Left kidney (tissue), 1 donor: ENCODE measurements at regions not wholly inside any gene's neighbourhood (a gene's known extent, or its start where the extent isn't known, plus 50 kb on each side); places are given as distances from the start of the nearest gene placed in this dataset.
"Not testable (repeated sequence)": the region's sequence is repeated elsewhere in the genome, so short reads cannot be mapped to it uniquely, and the experiment has no call there.

Source experiments
- DNase-seq: peaks from one replicate; pipeline ENCODE4 v3.0.0-alpha.2; 2013

GRCh38 chr18:14336017-14336416 is 203.8 kb upstream of the ZNF519 start:
- DNase-seq, result not testable (repeated sequence)

DNA sequence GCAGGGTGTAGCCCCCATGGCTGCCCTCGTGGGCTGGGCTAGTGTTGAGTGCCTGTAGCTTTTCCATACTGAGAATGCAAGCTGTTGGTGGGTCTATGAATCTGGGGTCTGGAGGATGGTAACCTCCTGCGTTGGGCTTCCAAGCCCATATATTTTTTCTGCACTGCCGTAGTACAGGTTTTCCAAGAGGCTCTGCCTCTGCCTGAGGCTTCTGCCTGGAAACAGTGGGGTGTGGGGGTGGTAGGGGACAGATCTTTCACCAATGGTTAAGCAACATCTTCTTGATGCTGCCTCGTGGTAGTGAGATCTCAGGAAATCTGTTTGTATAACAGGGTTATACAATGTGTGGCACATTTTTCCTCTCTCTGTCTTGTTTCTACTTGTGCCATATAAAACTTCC is 189.0 kb upstream of the ZNF519 start:
- DNase-seq, result not testable (repeated sequence)

- DNase-seq, result not testable (repeated sequence)
Measured at GRCh38 chr18:14301255-14301654, 169.0 kb upstream of the ZNF519 start.

DNA sequence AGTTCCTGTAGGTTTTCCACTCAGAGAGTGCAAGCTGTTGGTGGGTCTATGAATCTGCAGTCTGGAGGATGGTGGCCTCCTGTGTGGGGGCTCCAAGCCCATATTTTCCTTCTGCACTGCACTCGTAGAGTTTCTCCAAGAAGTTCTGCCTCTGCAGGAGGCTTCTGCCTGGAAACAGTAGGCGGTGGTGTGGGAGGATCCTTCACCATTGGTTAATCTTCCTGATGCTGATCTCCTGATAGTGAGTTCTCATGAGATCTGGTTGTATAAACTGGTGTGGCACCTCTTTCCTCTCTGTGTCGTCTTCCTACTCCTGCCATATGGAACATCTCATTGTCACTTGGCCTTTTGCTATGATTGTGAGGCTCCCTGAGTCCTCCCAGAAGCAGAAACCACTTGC is 162.8 kb upstream of the ZNF519 start:
- DNase-seq, result peak; percentile 8

DNA sequence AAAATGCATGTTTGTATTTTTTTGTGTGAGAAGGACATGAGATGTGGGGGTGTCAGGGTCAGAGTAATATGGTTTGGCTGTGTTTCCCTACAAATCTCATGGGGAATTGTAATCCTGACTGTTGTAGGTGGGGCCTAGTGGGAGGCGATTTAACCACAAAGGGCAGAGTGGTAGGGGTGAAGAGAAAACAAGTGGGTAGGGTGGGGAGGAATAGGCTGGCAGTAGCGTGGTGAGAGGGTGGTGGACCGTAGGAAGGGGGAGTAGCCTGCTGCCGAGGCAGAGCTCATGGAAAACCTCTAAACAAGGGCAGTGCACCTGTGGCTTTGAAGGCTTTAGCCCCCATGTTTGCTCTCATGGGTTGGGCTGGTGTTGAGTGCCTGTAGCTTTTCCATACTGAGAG is 152.8 kb upstream of the ZNF519 start:
- DNase-seq, result no peak

- DNase-seq, result not testable (repeated sequence)
Measured at GRCh38 chr18:14275391-14275790, 143.2 kb upstream of the ZNF519 start.

DNA sequence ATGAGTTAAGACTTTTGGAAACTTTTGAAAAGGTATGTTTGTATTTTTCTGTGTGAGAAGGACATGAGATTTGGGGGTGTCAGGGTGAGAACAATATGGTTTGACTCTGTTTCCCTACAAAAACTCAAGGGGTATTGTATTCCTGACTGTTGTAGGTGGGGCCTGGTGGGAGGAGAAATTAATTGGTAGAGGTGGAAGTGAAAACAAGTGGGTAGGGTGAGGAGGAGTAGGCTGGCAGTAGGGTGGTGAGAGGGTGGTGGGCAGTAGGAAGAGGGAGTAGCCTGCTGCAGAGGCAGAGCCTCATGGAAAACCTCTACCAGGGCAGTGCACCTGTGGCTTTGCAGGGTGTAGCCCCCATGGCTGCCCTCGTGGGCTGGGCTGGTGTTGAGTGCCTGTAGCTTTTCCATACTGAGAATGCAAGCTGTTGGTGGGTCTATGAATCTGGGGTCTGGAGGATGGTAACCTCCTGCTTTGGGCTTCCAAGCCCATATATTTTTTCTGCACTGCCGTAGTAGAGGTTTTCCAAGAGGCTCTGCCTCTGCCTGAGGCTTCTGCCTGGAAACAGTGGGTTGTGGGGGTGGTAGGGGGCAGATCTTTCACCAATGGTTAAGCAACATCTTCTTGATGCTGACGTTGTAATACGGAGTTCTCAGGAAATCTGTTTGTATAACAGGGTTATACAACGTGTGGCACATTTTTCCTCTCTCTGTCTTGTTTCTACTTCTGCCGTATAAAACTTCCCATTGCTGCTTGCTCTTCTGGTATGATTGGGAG is 133.6 kb upstream of the ZNF519 start:
- DNase-seq, result not testable (repeated sequence)

DNA sequence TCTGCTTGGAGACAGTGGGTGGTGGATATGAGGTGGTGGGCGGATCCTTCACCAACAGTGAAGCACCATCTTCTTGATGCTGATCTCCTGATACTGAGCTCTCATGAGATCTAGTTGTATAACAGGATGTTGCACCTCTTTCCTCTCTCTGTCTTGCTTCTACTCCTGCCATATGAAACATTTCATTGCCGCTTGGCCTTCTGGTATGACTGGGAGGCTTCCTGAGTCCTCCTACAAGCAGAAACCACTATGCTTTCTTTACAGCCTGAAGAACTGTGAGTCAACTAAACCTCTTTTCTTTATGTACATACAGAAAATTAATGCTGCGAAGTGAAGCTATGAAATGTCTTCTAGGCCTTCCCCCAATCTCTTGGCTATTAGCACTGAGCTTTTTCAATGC is 130.6 kb upstream of the ZNF519 start:
- DNase-seq, result not testable (repeated sequence)

DNA sequence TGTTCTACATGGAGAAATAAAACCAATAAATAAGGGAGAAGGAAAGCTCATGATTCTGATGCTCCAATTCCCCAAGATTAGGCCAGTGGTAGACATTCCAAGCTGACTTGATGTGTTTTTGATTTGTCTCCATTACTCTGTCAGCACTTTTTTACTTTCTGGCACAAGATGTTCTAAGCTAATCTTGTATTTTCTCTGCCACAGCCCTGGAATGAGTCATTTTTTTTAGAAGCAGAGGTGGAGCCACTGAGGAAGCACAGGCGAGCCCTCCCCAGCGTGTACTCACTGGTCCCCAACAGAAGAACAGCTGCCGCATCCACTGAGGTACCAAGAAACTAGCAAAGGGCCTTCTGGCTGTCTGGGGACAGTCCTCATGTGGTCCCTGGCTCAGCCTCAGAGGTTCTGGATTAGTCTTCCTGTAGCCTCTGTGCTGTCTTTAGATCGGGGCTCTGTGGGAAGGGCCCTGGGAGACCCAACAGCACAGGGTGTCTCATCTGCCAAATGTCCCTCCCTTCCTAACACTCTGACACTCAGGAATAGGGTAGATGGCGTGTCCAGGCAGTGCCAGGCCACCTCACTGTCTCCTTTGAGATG is 117.9 kb upstream of the ZNF519 start:
- DNase-seq, result not testable (repeated sequence)

DNA sequence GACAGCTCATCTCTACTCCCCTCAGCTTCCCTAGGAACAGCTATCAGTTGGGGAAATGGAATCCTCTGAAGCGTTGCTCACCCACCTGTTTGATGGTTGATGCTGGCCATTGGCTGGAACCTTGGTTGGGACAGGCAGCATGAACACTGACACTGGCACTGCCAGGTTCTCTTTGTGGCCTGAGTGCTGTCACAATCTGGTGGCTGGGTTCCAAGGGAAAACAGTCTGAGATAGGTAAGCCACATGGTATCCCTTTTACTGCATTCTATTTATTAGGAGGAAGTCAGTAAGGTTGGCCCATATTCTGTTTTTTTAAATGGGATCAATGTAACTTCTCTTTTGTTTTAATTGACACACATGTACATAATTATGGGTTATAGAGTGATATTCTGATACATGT is 107.0 kb upstream of the ZNF519 start:
- DNase-seq, result not testable (repeated sequence)

DNA sequence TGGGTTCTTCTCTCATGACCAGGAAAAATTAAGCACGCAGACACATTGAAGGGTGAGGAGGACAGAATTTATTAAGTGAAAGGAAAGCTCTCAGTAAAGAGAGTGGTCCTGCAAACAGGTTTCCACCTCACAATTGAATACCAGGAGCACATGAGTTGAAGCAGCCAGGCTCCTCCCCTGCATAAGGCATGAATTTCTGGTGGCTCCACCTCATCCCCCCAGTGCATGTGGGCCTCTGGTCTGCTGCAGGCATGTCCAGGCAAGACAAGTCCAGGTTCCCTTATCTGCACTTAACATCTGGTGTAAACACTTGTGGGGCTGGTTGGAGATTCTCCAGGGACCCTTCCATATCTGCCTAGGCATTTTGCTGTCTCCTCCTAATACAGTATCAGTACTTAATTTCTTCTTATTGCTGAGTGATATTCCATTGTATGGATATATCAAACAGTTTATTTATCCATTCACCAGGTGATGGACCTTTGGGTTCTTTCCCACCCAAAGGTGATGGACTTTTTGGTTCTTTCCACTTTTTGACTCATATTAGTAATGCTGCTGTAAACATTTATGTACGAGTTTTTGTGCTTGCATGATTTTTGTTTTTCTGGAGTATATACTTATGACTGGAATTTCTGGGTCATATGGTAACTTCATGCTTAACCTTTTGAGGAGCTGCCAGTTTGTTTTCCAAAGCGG is 104.3 kb upstream of the ZNF519 start:
- not testable (repeated sequence) for DNase-seq

- DNase-seq, result not testable (repeated sequence)
Measured at GRCh38 chr18:14225286-14225679, 93.0 kb upstream of the ZNF519 start.

- not testable (repeated sequence) for DNase-seq
Measured at GRCh38 chr18:14224551-14225285, 92.5 kb upstream of the ZNF519 start.

DNA sequence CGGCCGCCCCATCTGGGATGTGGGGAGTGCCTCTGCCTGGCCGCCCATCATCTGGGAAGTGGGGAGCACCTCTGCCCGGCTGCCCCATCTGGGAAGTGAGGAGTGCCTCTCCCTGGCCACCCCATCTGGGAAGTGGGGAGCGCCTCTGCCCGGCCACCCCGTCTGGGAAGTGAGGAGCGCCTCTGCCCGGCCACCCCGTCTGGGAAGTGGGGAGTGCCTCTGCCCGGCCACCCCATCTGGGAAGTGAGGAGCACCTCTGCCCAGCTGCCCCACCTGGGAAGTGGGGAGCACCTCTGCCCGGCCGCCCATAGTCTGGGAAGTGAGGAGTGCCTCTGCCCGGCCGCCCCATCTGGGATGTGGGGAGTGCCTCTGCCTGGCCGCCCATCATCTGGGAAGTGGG is 91.7 kb upstream of the ZNF519 start:
- not testable (repeated sequence) for DNase-seq

- not testable (repeated sequence) for DNase-seq
Measured at GRCh38 chr18:14223231-14223822, 91.1 kb upstream of the ZNF519 start.

DNA sequence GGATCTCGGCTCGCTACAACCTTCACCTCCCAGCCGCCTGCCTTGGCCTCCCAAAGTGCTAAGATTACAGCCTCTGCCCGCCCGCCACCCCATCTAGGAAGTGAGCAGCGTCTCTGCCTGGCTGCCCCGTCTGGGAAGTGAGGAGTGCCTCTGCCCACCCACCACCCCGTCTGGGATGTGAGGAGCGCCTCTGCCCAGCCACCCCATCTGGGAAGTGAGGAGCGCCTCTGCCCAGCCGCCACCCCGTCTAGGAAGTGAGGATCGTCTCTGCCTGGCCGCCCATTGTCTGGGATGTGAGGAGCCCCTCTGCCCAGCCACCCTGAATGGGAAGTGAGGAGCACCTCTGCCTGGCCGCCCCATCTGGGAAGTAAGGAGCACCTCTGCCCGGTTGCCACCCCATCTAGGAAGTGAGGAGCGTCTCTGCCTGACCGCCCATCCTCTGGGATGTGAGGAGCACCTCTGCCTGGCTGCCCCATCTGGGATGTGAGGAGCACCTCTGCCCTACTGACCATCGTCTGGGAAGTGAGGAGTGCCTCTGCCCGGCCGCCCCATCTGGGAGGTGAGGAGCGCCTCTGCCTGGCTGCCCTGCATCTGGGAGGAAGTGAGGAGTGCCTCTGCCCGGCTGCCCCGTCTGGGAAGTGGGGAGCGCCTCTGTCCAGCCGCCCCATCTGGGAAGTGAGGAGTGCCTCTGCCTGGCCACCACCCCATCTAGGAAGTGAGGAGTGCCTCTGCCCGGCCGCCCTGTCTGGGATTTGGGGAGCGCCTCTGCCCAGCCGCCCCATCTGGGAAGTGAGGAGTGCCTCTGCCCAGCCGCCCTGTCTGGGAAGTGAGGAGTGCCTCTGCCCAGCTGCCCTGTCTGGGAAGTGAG is 90.4 kb upstream of the ZNF519 start:
- not testable (repeated sequence) for DNase-seq

DNA sequence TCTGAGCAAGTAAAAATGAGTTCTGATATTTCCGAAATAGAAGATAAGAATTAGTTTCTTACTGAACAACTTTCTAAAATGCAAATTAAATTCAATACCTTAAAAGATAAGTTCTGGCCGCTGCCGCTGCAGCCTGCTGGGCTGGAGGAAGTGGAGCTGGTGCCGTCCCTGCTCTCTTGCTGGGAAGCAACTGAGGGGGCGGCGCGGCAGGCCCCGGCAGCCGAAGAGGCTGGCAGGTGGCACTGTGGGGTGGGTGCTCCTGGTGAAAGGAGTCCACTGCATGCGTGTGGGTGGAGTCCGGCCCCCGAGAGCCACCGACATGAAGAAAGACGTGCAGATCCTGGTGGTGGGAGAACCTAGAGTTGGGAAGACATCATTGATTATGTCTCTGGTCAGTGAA is 89.5 kb upstream of the ZNF519 start:
- no peak for DNase-seq

- not testable (repeated sequence) for DNase-seq
Measured at GRCh38 chr18:14215952-14216351, 83.7 kb upstream of the ZNF519 start.

DNA sequence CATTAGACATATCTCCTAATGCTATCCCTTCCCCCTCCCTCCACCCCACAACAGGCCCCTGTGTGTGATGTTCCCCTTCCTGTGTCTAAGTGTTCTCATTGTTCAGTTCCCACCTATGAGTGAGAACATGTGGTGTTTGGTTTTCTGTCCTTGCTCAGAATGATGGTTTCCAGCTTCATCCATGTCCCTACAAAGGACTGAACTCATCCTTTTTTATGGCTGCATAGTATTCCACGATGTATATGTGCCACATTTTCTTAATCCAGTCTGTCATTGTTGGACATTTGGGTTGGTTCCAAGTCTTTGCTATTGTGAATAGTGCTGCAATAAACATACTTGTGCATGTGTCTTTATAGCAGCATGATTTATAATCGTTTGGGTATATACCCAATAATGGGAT is 71.2 kb upstream of the ZNF519 start:
- not testable (repeated sequence) for DNase-seq

DNA sequence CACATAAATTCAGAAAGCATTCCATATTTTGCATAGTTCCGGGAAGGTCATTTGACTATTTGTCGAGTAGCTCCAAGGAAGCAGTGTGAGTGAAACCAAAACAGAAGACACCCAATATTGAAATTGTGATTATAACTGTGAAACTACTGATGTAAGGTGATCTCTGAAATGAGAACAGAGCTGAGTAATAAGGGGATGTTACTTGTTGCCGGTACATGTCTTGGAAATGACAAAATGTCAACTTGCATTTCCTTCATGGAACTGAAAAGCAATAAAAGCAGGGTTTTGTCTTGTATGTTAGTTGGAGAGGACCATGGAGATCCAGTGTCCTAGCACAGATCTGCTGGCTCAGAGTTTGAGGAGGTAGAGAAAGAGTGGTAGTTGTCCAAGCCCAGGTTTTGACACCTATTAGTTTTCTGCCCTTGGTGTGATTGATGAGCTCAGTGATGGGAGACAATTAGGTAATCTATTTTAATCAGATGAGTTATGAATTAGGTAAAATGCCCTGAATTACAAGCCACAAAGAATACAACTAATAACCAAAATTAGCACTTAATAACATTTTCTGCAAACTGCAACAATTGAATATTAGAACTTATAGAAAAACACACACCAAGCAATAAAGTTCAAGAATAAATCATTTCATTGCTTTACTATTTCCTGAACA is 58.7 kb upstream of the ZNF519 start:
- DNase-seq, result not testable (repeated sequence)
